Posterior vena cava (tissue), 2 donors: ENCODE measurements at regions not wholly inside any gene's neighbourhood (a gene's known extent, or its start where the extent isn't known, plus 50 kb on each side); places are given as distances from the start of the nearest gene placed in this dataset.
"Not testable (repeated sequence)": the region's sequence is repeated elsewhere in the genome, so short reads cannot be mapped to it uniquely, and the experiment has no call there.

ENCODE experiments used
- DNase-seq: peaks from one replicate; pipeline ENCODE4 v3.0.0-alpha.2; 2020; ENCODE audit warnings: low spot score
- intact Hi-C, 2 donors: fragments of 100-400 bp; cut with DNase I; formaldehyde crosslinking; loops; one replicate each; pipeline versions ENCODE4 v1.14.1 to v1.14.2; 2022 to 2023
- donor health status: DM: yes; HTN: yes; CAD: no.
- donor health status: DM: yes; HTN: yes; CAD: no.

- DNase-seq, result no peak
- intact Hi-C loops, result no loop called here
Measured at GRCh38 chr4:66212489-66212888, 542.2 kb upstream of the EPHA5 start.

- intact Hi-C loops, result no loop called here
- DNase-seq, result no peak
Measured at GRCh38 chr4:66204534-66205247, 534.4 kb upstream of the EPHA5 start.

GRCh38 chr4:66202870-66203269 is 532.6 kb upstream of the EPHA5 start:
- intact Hi-C loops, result no loop called here
- no peak for DNase-seq

GRCh38 chr4:66197451-66197850 is 527.2 kb upstream of the EPHA5 start:
- DNase-seq, result no peak
- intact Hi-C loops, result no loop called here

- intact Hi-C loops, result no loop called here
- no peak for DNase-seq
Measured at GRCh38 chr4:66193487-66193886, 523.2 kb upstream of the EPHA5 start.

GRCh38 chr4:66187175-66187720 is 517.0 kb upstream of the EPHA5 start:
- DNase-seq, result no peak

GRCh38 chr4:66186095-66186494 is 515.8 kb upstream of the EPHA5 start:
- no peak for DNase-seq
- intact Hi-C loops, result no loop called here

More at GRCh38 chr4:66187175-66187720, 517.0 kb upstream of the EPHA5 start:
- intact Hi-C loops, result no loop called here

- intact Hi-C loops, result no loop called here
- DNase-seq, result no peak
Measured at GRCh38 chr4:66182636-66183035, 512.3 kb upstream of the EPHA5 start.

- no peak for DNase-seq
- intact Hi-C loops, result no loop called here
Measured at GRCh38 chr4:66178906-66179305, 508.6 kb upstream of the EPHA5 start.

GRCh38 chr4:66169341-66169740 is 499.1 kb upstream of the EPHA5 start:
- intact Hi-C loops, result no loop called here
- DNase-seq, result no peak

- no peak for DNase-seq
- intact Hi-C loops, result no loop called here
Measured at GRCh38 chr4:66164869-66165268, 494.6 kb upstream of the EPHA5 start.

- no peak for DNase-seq
- intact Hi-C loops, result no loop called here
Measured at GRCh38 chr4:66160606-66161005, 490.3 kb upstream of the EPHA5 start.

GRCh38 chr4:66157594-66157993 is 487.3 kb upstream of the EPHA5 start:
- DNase-seq, result no peak
- intact Hi-C loops, result no loop called here

- DNase-seq, result no peak
- intact Hi-C loops, result no loop called here
Measured at GRCh38 chr4:66130042-66130441, 459.8 kb upstream of the EPHA5 start.

- DNase-seq, result no peak
- intact Hi-C loops, result no loop called here
Measured at GRCh38 chr4:66123831-66124413, 453.6 kb upstream of the EPHA5 start.

- intact Hi-C loops, result no loop called here
- DNase-seq, result no peak
Measured at GRCh38 chr4:66123190-66123589, 452.9 kb upstream of the EPHA5 start.

- intact Hi-C loops, DNase-seq: not testable (repeated sequence)
Measured at GRCh38 chr4:66115231-66115630, 444.9 kb upstream of the EPHA5 start.

- intact Hi-C loops, result no loop called here
- DNase-seq, result no peak
Measured at GRCh38 chr4:66108898-66109297, 438.6 kb upstream of the EPHA5 start.

- intact Hi-C loops, result no loop called here
- no peak for DNase-seq
Measured at GRCh38 chr4:66097218-66097617, 426.9 kb upstream of the EPHA5 start.

GRCh38 chr4:66095065-66095464 is 424.8 kb upstream of the EPHA5 start:
- intact Hi-C loops, result no loop called here

GRCh38 chr4:66094070-66094469 is 423.8 kb upstream of the EPHA5 start:
- DNase-seq, result no peak
- intact Hi-C loops, result no loop called here

More at GRCh38 chr4:66095065-66095464, 424.8 kb upstream of the EPHA5 start:
- DNase-seq, result no peak
